Nephron progenitor cell (in vitro differentiated cells): ENCODE measurements at regions not wholly inside any gene's neighbourhood (a gene's known extent, or its start where the extent isn't known, plus 50 kb on each side); places are given as distances from the start of the nearest gene placed in this dataset.
"Not testable (repeated sequence)": the region's sequence is repeated elsewhere in the genome, so short reads cannot be mapped to it uniquely, and the experiment has no call there.

ENCODE experiments used
- DNase-seq: peaks from one replicate; pipeline ENCODE4 v3.0.0; 2021
- H3K27ac Mint-ChIP-seq: 2 replicates; pipeline ENCODE4 v1.8.0; 2021; ENCODE audit warnings: mild to moderate bottlenecking, moderate library complexity, mixed read lengths
- H3K27me3 Mint-ChIP-seq: 2 replicates; pipeline ENCODE4 v1.8.0; 2021; ENCODE audit warnings: mild to moderate bottlenecking, low read depth, mixed read lengths; ENCODE audit not compliant: poor library complexity
- H3K36me3 Mint-ChIP-seq: 2 replicates; pipeline ENCODE4 v1.8.0; 2021; ENCODE audit warnings: low read depth, mixed read lengths
- H3K4me1 Mint-ChIP-seq: 2 replicates; pipeline ENCODE4 v1.8.0; 2021; ENCODE audit warnings: mixed read lengths
- H3K4me3 Mint-ChIP-seq: 2 replicates; pipeline ENCODE4 v1.8.0; 2021; ENCODE audit warnings: mild to moderate bottlenecking, moderate library complexity, mixed read lengths
- H3K9me3 Mint-ChIP-seq: 2 replicates; pipeline ENCODE4 v1.8.0; 2021; ENCODE audit warnings: mild to moderate bottlenecking, moderate library complexity, mixed read lengths
- CTCF ChIP-seq: fragments of 200-600 bp; sonication (generic); IDR thresholded peaks from 2 replicates; pipeline ENCODE4 v1.5.0; 2021; ENCODE audit warnings: antibody characterized with exemption

DNA sequence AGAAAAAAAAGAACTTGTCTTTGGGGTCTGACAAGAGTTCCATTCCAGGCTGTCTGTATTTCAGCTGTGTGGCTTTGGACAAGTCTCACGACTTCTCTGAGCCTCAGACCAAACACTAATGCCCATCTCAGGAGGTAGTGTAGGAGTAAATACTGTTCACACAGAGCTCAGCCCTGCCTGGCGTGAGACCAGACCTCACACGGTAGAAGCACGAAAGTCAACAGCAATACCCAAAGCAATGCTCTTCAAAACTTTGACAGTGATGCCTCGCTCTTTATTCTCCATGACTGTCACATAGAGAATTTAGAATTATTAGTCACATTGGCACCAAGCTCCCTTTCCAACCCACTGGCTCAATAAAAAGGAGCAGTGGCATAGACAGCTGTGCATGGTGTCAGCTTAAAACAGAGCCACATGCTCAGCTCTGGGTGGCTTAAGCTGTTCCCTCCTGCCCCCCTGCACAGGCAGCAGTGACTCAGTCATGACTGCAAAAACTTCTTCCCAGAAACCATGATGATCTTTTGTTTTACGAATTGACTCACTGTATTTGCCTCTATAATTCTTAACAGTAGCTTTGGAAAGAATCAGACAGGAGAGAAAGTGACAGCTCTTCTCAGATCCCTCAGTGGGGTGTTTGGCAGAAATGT is 74.0 kb upstream of the PHF21B start:
- no peak for DNase-seq
- H3K27ac Mint-ChIP-seq: no peak overlapping the region
- H3K4me3 Mint-ChIP-seq: no peak overlapping the region
- peaks cover 41% of the 10 kb centered on the region for H3K27me3 Mint-ChIP-seq
- peaks cover 6% of the 10 kb centered on the region for H3K9me3 Mint-ChIP-seq
- H3K4me1 Mint-ChIP-seq: peaks cover 7% of the 10 kb centered on the region
- no peak for TF ChIP-seq CTCF
- H3K36me3 Mint-ChIP-seq: peaks cover 5% of the 10 kb centered on the region

DNA sequence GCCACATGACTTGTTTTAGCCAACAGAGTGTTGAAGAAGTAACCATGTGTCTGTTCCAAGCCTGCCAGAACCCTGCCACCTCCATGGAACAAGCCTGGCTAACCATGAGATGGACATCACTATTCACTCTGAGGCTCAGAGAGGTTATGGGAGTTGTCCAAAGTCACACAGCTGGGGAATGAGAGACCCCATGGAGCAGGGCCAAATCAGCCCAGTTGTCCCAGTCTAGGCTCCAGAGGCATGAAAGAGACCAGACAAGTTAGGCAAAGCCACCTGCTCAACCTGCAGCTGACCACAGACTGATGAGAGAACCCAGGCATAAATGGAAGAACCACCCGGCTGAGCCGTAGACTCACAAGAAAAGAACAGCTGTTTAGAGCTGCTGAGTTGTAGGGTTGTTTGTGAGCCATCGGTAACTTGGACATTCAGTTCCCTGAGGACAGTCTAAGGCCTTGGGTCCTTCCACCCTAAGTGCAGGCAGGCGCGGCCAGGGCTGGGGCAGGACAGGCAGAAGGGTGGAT is 74.7 kb upstream of the PHF21B start:
- no peak for TF ChIP-seq CTCF
- H3K9me3 Mint-ChIP-seq: peaks cover 6% of the 10 kb centered on the region
- peaks cover 43% of the 10 kb centered on the region for H3K27me3 Mint-ChIP-seq
- no peak overlapping the region for H3K27ac Mint-ChIP-seq
- peaks cover 5% of the 10 kb centered on the region for H3K36me3 Mint-ChIP-seq
- H3K4me1 Mint-ChIP-seq: peaks cover 7% of the 10 kb centered on the region
- no peak for DNase-seq
- no peak overlapping the region for H3K4me3 Mint-ChIP-seq

GRCh38 chr22:45087802-45088201 is 75.9 kb upstream of the NUP50 start:
- Mint-ChIP-seq H3K9me3 (no peaks in the 10 kb centered on the region), H3K4me1 (no peaks in the 10 kb centered on the region), H3K4me3 (no peak overlapping the region), H3K36me3 (no peaks in the 10 kb centered on the region), H3K27ac (no peak overlapping the region), H3K27me3 (peaks cover 33% of the 10 kb centered on the region)
- TF ChIP-seq CTCF: no peak
- DNase-seq: no peak

DNA sequence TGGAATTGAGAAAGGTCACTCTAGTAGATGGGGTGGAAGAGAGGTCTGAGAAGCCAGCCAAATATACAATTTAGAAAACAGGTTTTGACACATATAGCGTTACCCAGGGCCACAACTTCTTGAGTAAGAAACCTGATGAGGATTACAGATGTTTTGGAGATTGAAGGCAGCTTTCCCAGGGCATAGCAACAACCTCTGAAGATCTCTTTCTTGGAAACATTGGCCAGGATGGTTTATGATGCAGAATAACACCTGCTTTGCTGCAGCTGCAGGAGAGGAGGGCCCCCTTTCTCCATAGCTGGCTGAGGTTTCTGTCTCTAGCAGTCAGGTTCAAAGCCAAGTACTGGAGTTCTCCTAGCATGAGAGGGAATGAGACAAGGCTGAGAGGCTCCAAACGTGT is 75.1 kb upstream of the NUP50 start:
- Mint-ChIP-seq H3K27ac (no peak overlapping the region), H3K27me3 (peaks cover 35% of the 10 kb centered on the region), H3K9me3 (no peaks in the 10 kb centered on the region), H3K4me1 (no peaks in the 10 kb centered on the region), H3K36me3 (no peaks in the 10 kb centered on the region), H3K4me3 (no peak overlapping the region)
- TF ChIP-seq CTCF: no peak
- DNase-seq: no peak

DNA sequence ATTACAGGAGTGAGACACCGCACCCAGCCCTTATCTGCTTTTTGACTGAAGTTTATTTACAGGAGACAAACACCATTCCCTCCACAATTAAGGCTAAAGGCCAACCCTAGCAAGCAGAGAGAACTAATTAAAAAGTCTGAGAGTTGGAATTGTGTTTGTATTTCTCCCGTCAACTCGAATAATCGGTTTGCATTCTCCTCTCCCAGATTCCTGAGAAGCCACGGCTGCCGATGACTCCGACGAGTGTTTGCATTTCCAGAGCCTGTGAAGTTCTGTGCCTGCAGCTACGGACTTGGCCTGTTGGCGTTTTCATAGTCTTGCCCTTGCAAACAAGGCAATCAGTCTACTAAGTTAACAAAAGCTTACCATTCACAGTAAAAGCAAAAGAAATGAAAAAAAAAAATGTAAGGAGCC is 73.2 kb upstream of the NUP50 start:
- H3K4me1 Mint-ChIP-seq: peaks cover 6% of the 10 kb centered on the region
- no peaks in the 10 kb centered on the region for H3K36me3 Mint-ChIP-seq
- DNase-seq: no peak
- no peak for TF ChIP-seq CTCF
- no peak overlapping the region for H3K27ac Mint-ChIP-seq
- H3K4me3 Mint-ChIP-seq: no peak overlapping the region
- H3K27me3 Mint-ChIP-seq: peaks cover 32% of the 10 kb centered on the region
- H3K9me3 Mint-ChIP-seq: no peaks in the 10 kb centered on the region

DNA sequence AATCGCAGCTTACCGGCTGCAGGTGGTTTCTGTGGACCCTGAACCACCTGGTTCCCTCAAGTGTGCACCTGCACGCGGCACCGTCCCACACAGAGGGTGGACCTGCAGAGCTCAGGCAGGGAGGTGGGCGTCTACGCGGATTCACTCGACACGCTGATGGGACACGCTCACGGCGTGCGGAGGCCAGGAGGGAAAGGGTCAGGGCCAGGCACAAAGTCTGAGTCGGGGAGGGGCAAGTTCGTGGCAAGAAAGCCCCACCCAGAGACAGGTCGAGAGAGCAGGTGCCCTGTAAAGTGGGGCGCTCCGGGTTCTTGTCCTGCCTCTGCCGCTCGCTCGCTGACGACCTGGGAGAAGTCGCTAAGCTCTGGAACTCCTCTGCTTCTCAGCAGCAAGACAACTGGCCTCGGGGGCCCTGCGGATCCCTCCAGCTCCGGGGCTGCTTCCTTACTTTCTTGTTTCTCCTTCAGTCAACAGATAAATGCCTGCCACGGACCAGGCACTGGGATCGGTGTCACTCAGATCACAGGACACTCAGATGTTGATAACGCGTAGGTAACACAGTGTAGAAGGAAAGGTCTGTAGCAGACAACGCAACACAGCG is 72.4 kb upstream of the NUP50 start:
- no peak for TF ChIP-seq CTCF
- DNase-seq: no peak
- Mint-ChIP-seq H3K4me3 (no peak overlapping the region), H3K4me1 (peaks cover 6% of the 10 kb centered on the region), H3K27ac (no peak overlapping the region), H3K9me3 (no peaks in the 10 kb centered on the region), H3K27me3 (peaks cover 38% of the 10 kb centered on the region), H3K36me3 (no peaks in the 10 kb centered on the region)

- not testable (repeated sequence) for H3K4me3 Mint-ChIP-seq, H3K27ac Mint-ChIP-seq, H3K9me3 Mint-ChIP-seq, DNase-seq, H3K36me3 Mint-ChIP-seq, H3K4me1 Mint-ChIP-seq
- peaks cover 40% of the 10 kb centered on the region for H3K27me3 Mint-ChIP-seq
Measured at GRCh38 chr22:45091875-45092274, 71.8 kb upstream of the NUP50 start.
